GM12878 (cell line): ENCODE measurements at regions not wholly inside any gene's neighbourhood (a gene's known extent, or its start where the extent isn't known, plus 50 kb on each side); places are given as distances from the start of the nearest gene placed in this dataset.

Source experiments
- ATAC-seq: fragments of 200-7000 bp; cut with Tn5 transposase; 3 replicates; pipeline ENCODE4 v1.9.1; 2020; ENCODE audit warnings: mild to moderate bottlenecking, moderate library complexity
- BruUV-seq: library from RNA; stranded (reverse); fragments of 400-500 nt; replicated peaks from 2 replicates; lab custom pipeline; 2021; lab: Mats Ljungman, UMichigan
- CTCF ChIA-PET: fragments of 300-600 bp; sonication (Branson Sonifier 250); formaldehyde crosslinking; extraction: SDS; loops from one replicate; lab custom pipeline; 2021; ENCODE audit warnings: inconsistent platforms; lab: Yijun Ruan, JAX
- POLR2A ChIA-PET: fragments of 350-600 bp; formaldehyde crosslinking; extraction: SDS; loops from one replicate; lab custom pipeline; 2021; ENCODE audit warnings: inconsistent platforms; lab: Charles Lee
- RAD21 ChIA-PET: fragments of 300-600 bp; sonication (Branson Sonifier 250); formaldehyde crosslinking; loops from one replicate; lab custom pipeline; 2023; ENCODE audit warnings: antibody characterized with exemption; ENCODE audit not compliant: unreplicated experiment; lab: Charles Lee
- SMC1A ChIA-PET: fragments of 300-600 bp; sonication (Branson Sonifier 250); formaldehyde crosslinking; loops from one replicate; lab custom pipeline; 2023; ENCODE audit not compliant: unreplicated experiment, uncharacterized antibody; lab: Charles Lee
- DNase-seq: peaks from one replicate; pipeline ENCODE4 v3.0.0-alpha.2; 2011; ENCODE audit warnings: low read depth, low spot score
- FAIRE-seq: peaks from 3 replicates; lab custom pipeline; 2011; peaks lifted over from hg19 to GRCh38; lab: Jason Lieb, UNC
- H2AFZ ChIP-seq: 2 replicates; pipeline ENCODE4 v1.6.0; 2011; ENCODE audit warnings: low read depth, low read length, control low read depth; ENCODE audit not compliant: control insufficient read depth
- H3K27ac ChIP-seq: 2 replicates; pipeline ENCODE4 v1.5.1; 2011; ENCODE audit warnings: control low read depth; ENCODE audit not compliant: control insufficient read depth, insufficient read depth
- H3K27me3 ChIP-seq, 2 experiments: replicated peaks in 1 of 2; 2 replicates each; pipeline versions ENCODE4 v1.6.0 to v1.6.1; 2011; ENCODE audit warnings: low read length in 1 of 2; ENCODE audit not compliant: control insufficient read depth in 2 of 2, insufficient read depth in 2 of 2
- H3K36me3 ChIP-seq, 2 experiments: 2 replicates each; pipeline ENCODE4 v1.5.1; 2011; ENCODE audit warnings: low read length in 1 of 2; ENCODE audit not compliant: control insufficient read depth in 2 of 2, insufficient read depth in 2 of 2
- H3K4me1 ChIP-seq: 2 replicates; pipeline ENCODE4 v1.6.1; 2011; ENCODE audit warnings: mild to moderate bottlenecking, low read length, moderate library complexity, mixed read lengths; ENCODE audit not compliant: control insufficient read depth, insufficient read depth
- H3K4me2 ChIP-seq: 2 replicates; pipeline ENCODE4 v1.6.0; 2011; ENCODE audit warnings: control low read depth; ENCODE audit not compliant: control insufficient read depth, insufficient read depth
- H3K4me3 ChIP-seq: fragments of 200-600 bp; sonication (generic); 2 replicates; pipeline ENCODE4 v1.5.1; 2016
- H3K79me2 ChIP-seq: 2 replicates; pipeline ENCODE4 v1.6.0; 2011; ENCODE audit warnings: low read length; ENCODE audit not compliant: control insufficient read depth, insufficient read depth
- H3K9ac ChIP-seq: 2 replicates; pipeline ENCODE4 v1.8.0; 2011; ENCODE audit warnings: low read length, control low read depth, mixed read lengths; ENCODE audit not compliant: control insufficient read depth, insufficient read depth
- H3K9me3 ChIP-seq: replicated peaks from 3 replicates; pipeline ENCODE4 v1.5.1; 2011; ENCODE audit warnings: mild to moderate bottlenecking, low read length; ENCODE audit not compliant: control insufficient read depth, insufficient read depth
- H4K20me1 ChIP-seq: 2 replicates; pipeline ENCODE4 v1.6.0; 2011; ENCODE audit not compliant: control insufficient read depth, insufficient read depth
- CREM ChIP-seq: IDR thresholded peaks from 2 replicates; pipeline ENCODE4 v1.6.1; 2014; ENCODE audit warnings: antibody characterized with exemption, low read depth
- JUND ChIP-seq: IDR thresholded peaks from 2 replicates; pipeline ENCODE4 v1.6.1; 2012; ENCODE audit warnings: low read depth, mild to moderate bottlenecking, low read length, improper control_type of control experiment, moderate library complexity
- NFYA ChIP-seq: IDR thresholded peaks from 2 replicates; pipeline ENCODE4 v1.6.1; 2011; ENCODE audit warnings: low read depth, mild to moderate bottlenecking, low read length, improper control_type of control experiment, borderline replicate concordance
- RELA ChIP-seq: fragments of 450-650 bp; IDR thresholded peaks from 2 replicates; pipeline ENCODE4 v1.8.0; 2014; ENCODE audit warnings: borderline replicate concordance; ENCODE audit not compliant: partially characterized antibody
- SIX5 ChIP-seq: IDR thresholded peaks from 2 replicates; pipeline ENCODE4 v1.6.1; 2011; ENCODE audit warnings: mild to moderate bottlenecking, low read depth, low read length, moderate library complexity; ENCODE audit not compliant: severe bottlenecking
- SMAD1 ChIP-seq: fragments of 450-650 bp; IDR thresholded peaks from 2 replicates; pipeline ENCODE4 v1.6.1; 2018; ENCODE audit warnings: mild to moderate bottlenecking, low read depth; ENCODE audit not compliant: partially characterized antibody
- SRF ChIP-seq, 2 experiments: IDR thresholded peaks; 2 replicates each; pipeline ENCODE4 v1.6.1; 2011; ENCODE audit warnings: low read depth in 2 of 2, low read length in 2 of 2, mild to moderate bottlenecking in 1 of 2, moderate library complexity in 1 of 2
- TAF1 ChIP-seq: IDR thresholded peaks from 2 replicates; pipeline ENCODE4 v1.6.1; 2011; ENCODE audit warnings: mild to moderate bottlenecking, low read depth, low read length, borderline replicate concordance
- TBL1XR1 ChIP-seq: IDR thresholded peaks from 2 replicates; pipeline ENCODE4 v1.6.1; 2012; ENCODE audit warnings: low read depth, low read length, improper control_type of control experiment
- WGBS: methylation state at CpG from one replicate; pipeline ENCODE4 v1.1.6; 2016; ENCODE audit warnings: low lambda C conversion rate; ENCODE audit not compliant: insufficient replicate concordance, insufficient coverage; ENCODE audit errors: missing lambda C conversion rate; 5-methylcytosine and 5-hydroxymethylcytosine counted together
- in situ Hi-C: fragments of 300-500 bp; cut with MboI; formaldehyde crosslinking; loops from 9 replicates; pipeline ENCODE4 v1.14.3; 2018; ENCODE audit warnings: mixed read lengths
- intact Hi-C: fragments of 100-400 bp; cut with micrococcal nuclease; formaldehyde crosslinking; loops from one replicate; pipeline ENCODE4 v1.14.2; 2022; ENCODE audit not compliant: unreplicated experiment
- TF ChIP-seq, protein P1 (sequence below): IDR thresholded peaks from 2 replicates; pipeline ENCODE4 v1.6.1; 2011; ENCODE audit warnings: borderline replicate concordance, low read depth, mild to moderate bottlenecking, moderate library complexity, mixed read lengths, low read length; ENCODE audit not compliant: insufficient read depth; ENCODE audit errors: extremely low read length

DNA sequence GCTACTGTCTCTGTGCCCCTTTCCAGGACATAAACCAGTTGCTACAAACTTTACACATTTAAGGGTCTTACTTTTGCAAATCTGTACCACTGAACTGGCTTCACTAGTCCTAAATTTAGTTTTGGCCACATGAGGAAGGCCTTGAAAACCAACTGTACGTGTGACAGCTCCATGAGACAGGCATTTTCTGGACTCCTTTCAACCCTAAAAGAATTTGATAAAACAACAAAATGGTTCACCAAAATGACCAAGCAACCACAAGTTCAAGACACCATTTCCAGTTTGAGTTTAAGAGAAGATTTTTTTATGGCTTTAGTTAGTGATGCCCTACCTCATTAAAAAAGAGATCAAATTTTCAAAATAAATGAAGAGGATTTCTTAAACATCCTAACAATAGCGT lies 246.4 kb downstream of the ZNF674 start:
- Histone ChIP-seq H3K4me1 (no peaks in the 10 kb centered on the region), H3K27me3 (no peaks in the 10 kb centered on the region), H3K36me3 (no peaks in the 10 kb centered on the region), H3K27ac (no peak overlapping the region), H3K4me3 (no peak overlapping the region), H3K9ac (no peak overlapping the region), H3K4me2 (no peak overlapping the region), H2AFZ (no peak overlapping the region), H3K79me2 (no peaks in the 10 kb centered on the region), H4K20me1 (no peaks in the 10 kb centered on the region), H3K9me3 (no peaks in the 10 kb centered on the region)
- ATAC-seq (no peak), DNase-seq (no peak), FAIRE-seq (no peak)
- POLR2A ChIA-PET, result no interaction called here
- no TSS peak for BruUV-seq
- 3% methylated on average over 2 of the region's 2 CpGs for WGBS
- intact Hi-C loops (no loop called here), in situ Hi-C loops (no loop called here)
- SMC1A ChIA-PET, result no interaction called here
- RAD21 ChIA-PET, result no interaction called here
- CTCF ChIA-PET, result no interaction called here
- TF ChIP-seq CREM (no peak), JUND (no peak), SRF (IDR thresholded peaks at IDR 0.05; ENCODE audit: low read depth in 2 of 2, low read length in 2 of 2) (no peak), TBL1XR1 (no peak), NFYA (no peak), TAF1 (no peak), SIX5 (no peak), SMAD1 (no peak), RELA (no peak)
- TF ChIP-seq, protein P1, sequence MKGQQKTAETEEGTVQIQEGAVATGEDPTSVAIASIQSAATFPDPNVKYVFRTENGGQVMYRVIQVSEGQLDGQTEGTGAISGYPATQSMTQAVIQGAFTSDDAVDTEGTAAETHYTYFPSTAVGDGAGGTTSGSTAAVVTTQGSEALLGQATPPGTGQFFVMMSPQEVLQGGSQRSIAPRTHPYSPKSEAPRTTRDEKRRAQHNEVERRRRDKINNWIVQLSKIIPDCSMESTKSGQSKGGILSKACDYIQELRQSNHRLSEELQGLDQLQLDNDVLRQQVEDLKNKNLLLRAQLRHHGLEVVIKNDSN, result no peak
